Limb (tissue), 2 donors: ENCODE measurements at regions not wholly inside any gene's neighbourhood (a gene's known extent, or its start where the extent isn't known, plus 50 kb on each side); places are given as distances from the start of the nearest gene placed in this dataset.

Source experiments
- DNase-seq, 2 donors: peaks; one replicate each; pipeline ENCODE4 v3.0.0-alpha.2; 2016; ENCODE audit errors: extremely low spot score in 2 of 2

DNA sequence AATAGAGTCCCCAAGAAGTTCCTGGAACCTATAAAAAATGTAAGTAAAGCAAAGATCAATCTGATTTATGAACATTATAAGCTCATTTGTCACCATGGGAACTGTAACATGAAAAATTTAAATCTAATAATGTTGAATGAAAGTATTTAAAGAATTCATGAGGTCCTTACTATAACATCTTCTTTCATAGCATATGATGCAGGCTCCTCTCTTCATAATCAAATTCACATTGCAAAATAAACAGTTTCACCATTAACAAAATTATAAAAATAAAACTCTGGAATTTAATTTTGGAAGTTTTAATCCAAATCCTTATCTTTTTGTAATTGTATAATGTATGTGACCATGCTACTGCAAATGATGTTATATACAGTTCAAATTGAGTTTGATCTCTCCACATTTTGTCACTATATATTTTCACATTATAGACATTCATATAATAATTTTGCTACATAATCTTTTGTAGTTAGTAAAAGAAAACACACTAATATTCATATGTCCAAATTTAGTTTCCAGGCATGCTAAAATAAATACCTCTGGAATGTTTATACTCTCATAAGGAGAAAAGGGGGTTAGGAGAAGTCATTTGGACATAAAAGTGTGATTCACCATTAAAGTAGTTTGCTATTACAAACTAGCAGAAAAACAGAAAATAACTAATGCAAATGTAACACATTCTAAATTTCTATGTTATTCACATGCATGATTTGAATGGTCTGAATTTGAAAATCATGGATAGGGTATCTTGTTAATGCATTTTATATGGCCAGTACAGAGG lies 954.1 kb downstream of the DSC3 start:
- no peak for DNase-seq

GRCh38 chr18:30086351-30086750 lies 956.2 kb downstream of the DSC3 start:
- DNase-seq: no peak

- no peak for DNase-seq
Observed at GRCh38 chr18:30081122-30081521, 961.4 kb downstream of the DSC3 start.

DNA sequence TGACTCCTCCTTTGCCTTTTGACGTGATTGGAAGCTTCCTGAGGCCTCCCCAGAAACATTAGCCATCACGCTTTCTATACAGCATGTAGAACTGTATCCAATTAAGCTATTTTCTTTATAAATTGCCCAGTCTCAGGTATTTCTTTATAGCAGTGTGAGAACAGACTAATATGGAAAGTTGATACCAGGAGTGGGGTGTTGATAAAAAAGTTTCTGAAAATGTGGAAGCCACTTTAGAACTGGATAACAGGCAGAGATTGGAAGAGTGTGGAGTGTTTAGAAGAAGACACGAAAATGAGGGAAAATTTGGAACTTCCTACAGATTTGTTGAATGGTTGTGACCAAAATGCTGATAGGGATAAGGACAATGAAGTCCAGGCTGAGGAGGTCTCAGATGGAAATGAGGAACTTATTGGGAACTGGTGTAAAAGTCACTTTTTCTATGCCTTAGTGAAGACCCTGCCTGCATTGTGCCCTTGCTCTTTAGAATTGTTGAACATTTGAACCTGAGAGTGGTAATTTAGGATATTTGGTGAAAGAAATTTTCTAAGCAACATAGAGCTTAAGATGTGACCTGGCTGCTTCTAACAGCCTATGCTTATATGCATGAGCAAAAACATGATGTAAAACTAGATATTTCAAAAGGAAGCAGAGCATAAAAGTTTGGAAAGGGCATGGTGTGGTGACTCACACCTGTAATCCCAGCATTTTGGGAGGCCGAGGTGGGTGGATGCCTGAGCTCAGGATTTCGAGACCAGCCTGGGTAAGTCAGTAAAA lies 969.7 kb downstream of the DSC3 start:
- DNase-seq: no peak

DNA sequence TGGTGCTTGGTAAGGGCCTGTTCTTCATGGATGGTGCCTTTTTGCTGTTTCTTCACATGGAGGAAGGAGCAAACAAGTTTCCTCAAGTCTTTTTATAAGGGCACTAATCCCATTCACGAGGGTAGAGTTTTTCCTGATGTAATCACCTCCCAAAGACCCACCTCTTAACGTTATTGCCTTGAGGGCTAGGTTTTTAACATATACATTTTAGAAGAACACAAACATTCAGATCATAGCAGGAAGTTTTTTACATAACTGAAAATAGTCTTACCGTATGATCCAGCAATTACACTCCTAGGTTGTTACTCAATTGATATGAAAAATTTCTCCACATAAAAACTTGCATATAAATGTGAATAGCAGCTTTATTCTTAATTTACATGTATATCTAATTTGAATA lies 976.3 kb downstream of the DSC3 start:
- no peak for DNase-seq

- no peak for DNase-seq
Observed at GRCh38 chr18:30057398-30057797, 985.1 kb downstream of the DSC3 start.

GRCh38 chr18:30056528-30056927 lies 986.0 kb downstream of the DSC3 start:
- no peak for DNase-seq

DNA sequence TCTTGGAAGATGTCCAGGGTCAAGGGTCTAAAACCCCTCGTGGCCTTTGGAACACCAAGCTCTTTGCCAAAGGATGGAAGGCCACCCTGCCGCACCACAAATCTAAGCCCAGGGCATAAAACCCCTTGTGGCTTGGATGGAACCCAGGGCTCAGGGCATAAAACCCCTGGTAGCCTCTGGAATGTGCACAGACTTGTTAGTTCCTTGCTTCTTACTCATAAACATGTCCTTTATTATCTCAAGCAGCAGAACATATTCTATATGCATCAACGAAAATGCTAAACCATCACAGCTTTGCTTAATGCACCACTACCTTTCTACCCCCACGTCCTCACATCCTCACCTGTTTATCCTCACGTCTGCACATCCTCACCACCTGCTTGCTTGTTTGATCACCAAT lies 998.0 kb downstream of the DSC3 start:
- DNase-seq: no peak

DNA sequence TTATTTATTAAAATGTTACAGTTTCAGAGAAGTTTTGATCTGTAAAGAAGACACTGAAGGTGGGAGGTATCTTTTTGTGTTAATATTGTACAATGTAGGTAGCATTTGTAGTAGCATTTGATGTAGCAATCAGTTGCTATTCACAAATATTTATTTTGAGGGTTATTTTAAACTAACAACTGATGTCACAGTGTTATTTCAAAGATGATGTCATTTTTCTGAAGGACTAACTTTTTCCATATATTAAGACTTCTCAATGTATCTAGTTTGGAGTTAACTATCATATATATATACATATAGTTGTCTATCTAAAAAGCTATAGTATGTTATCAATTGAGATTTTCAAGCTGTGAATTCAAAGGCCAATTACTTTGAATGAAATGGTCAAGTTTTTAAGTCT lies 1003.3 kb downstream of the DSC3 start:
- DNase-seq: no peak

DNA sequence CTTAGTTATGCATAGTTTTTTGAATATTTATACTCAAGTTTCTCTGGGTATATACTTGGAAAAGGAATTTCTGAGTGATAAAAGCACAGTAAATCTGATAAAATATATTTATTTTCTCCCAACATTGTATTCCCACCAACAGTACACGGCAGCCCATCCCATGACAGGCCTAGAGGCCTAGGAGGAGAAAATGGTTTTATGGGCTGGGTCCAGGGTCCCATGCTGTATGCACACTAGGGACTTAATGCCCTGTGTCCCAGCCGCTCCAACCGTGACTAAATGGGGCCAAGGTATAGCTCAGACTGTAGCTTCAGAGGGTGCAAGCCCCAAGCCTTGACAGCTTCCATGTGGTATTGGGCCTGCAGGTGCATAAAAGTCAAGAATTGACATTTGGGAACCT lies 1007.7 kb downstream of the DSC3 start:
- DNase-seq: no peak

DNA sequence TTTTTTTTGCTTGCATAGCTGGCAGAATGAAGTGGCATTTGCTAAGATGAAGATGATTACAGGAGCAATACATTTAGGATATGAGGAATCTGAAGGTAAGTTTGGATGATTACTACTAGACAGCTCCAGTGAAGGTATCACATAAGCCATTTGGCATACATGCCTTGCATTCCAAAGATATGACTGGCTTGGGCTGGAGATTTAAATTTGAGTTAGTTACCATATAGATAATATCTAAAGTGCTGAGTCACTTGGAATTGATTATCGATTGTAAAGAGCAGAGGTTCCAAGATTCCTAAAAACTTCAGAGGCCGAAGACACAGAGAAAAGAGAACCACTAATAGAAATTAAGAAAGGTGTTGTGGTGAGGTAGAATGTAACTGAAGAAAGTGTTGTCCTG lies 1026.4 kb downstream of the DSC3 start:
- DNase-seq: no peak

GRCh38 chr18:30004965-30005364 lies 1037.6 kb downstream of the DSC3 start:
- no peak for DNase-seq

DNA sequence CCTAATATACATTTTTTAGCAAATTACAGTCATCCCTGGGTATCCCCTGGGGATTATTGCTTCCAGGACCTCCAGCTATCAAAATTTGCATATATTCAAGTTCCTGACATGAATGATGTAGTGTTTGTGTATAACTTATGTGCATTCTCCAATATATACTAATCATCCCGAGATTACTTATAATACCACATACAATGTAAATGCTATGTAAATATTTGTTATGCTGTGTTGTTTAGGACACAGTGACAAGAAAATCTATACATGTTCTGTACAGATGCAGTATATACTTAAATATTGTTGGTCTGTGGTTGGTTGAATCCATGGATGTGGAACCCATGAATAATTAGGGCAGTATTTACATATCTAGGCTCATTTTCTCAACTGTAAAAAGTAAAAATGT lies 1060.3 kb downstream of the DSC3 start:
- DNase-seq: no peak

- no peak for DNase-seq
Observed at GRCh38 chr18:29979881-29980280, 1062.7 kb downstream of the DSC3 start.

DNA sequence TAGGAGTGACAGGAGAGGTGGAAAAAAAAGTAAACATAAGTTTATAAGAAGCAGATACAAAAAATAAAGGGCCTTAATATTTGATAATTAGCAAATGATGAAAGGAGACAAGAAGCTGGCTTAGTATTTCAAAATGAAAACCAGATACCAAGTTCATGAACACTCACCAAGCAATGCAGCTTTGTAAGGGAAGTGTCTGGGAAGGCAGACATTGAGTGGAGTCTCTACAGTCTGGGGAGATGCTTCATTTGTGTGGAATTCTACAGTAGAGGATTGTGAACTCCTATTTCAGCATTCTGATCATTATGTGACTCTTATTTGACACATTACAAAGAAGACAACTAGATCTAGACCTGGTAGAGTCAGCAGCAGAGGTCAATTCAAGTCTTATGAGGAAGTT lies 1072.7 kb downstream of the DSC3 start:
- no peak for DNase-seq

DNA sequence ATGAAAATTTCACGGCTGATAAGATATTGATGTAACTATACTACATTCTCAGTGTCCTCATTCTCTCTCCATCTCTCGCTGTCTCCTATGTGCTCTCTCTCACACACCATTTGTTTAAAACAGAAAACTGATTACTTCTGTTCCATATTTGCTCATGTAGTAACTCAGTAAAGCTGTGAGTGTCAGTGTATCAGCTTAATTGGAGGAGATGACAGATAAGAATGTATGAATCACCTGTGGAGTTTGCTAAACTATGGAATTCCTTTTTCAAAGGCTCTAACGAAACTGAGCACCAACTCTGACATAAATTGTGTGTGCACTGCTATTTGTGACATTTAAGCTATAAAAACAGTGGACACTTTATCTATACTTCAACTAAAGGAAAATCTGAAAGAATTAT lies 1080.0 kb downstream of the DSC3 start:
- DNase-seq: no peak

DNA sequence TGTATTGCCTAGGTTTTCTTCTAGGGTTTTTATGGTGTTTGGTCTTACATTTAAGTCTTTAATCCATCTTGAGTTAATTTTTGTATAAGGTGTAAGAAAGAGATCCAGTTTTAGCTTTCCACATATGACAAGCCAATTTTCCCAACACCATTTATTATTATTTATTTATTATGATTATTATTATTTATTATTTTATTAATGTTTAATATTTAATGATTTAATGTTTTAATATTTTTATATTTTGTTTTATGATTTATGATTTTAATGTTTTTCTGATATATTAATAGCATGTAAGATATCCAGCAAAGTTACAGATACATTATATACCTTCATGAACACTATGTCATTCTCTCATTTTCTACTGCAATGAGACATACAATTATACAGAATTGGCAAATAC lies 1082.0 kb downstream of the DSC3 start:
- DNase-seq: no peak

DNA sequence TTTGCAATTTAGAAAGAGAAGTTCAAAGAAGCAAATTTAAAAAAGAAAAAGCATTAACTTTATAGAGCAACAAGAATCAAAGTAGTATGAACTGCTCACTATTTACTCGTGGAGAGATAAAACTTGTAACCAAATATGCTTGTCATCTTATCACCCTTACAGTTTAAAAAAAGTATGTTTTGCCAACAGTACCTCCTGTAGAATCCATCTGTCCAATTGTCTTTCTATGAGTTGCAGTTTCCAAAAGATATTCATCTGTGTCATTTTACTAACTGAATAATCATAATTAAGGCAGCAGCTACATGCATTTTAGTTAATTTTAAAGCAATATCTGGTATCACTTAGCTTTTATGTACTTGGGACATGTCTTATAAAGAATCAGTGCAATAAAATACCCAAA lies 1112.3 kb downstream of the DSC3 start:
- DNase-seq: no peak

DNA sequence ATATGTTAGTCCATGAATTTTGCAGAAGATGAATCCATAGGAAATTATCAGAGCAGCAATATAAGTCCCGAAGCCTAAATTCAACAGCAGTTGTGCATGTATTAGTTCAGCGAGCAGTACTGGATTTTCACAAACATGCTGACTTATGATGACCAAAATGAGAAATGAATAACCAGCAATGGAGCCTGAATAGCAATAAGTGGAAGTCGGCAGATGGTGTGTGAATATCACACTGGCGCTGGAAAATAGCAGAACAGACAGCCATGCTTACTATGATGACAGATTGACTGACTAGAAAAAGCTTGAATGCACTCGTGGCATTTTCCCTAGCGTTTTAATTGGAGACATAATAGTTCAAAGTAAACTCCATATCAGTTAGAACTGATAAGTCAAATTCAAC lies 1114.5 kb downstream of the DSC3 start:
- no peak for DNase-seq

DNA sequence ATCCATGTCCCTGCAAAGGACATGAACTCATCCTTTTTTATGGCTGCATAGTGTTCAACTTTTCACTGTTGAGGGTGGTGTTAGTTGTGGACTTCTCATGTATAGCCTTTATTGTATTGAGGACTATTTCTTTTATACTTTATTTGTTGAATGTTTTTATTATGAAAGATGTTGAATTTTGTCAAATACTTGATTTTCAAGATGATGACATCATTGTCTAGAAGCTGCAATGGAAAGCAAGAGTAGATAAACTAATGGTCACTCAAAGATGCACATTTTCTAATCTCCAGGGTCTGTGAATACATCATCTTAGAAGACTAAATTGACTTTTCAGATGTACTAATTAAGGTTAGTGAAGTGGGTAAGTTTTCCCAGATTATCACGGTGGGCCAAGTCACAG lies 1117.0 kb downstream of the DSC3 start:
- no peak for DNase-seq

DNA sequence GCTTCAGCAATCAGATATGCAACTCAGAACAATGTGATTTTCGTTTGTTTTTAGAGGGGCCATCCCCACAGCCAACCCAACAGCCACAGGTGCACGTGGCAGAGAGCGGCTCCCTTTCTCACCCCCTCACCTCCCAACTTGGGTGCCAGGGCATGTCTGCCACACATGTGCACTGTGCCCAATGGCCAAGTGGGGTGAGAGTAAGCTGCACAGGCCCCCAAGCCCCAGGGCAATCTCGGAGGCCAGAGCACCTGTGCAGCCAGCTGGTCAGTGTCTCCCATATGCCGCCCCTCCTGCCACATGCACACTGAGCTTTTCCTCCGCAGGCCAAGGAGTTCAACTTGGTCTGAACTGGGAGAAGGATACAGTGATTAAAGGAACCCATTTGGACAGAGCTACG lies 1130.2 kb downstream of the DSC3 start:
- no peak for DNase-seq

DNA sequence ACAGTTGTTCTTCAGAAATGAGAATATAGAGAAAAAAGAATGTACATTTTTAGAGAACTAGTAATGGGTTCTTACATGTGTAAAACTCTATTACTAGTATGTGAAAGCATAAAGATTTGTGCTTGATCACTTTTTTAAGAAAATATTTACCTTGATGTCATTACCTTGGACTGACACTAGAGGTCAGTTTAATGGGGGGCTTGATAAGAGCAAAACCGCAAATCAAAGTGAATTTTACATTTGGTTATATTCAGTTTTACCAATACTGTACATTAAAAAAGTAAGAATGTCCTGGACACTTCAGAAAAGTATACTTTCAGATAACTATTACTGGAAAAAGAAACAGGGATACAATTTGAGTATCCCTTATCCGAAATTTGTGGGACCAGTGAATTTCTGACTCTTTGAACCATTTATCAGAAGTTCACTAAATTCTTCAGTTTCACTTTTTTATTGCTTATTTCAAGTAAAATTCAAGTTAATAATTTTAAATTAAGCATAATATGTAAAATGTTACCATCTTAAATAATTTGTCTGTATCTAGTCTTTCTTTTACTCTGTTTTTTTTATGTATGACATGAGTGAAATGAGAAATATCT lies 1149.5 kb downstream of the DSC3 start:
- no peak for DNase-seq

DNA sequence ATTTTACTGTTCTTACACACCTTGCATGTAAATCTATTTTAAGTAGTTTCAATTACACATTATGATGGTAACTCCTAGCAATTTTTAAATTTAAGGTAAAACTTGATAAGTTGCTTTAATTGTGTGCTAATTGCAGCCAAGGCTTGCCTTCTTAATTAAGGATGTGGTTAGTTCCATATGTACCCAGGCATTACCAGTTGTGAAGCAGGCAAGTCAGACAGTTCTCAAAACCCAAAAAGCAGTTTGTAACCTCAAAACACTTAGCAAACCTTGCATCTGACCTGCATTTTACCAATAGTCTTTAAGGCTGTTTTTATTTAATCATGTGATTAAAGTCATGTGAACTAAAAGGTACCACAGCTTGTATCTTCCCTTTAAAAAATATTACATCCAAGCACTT lies 1159.4 kb downstream of the DSC3 start:
- no peak for DNase-seq
